Left cardiac atrium (tissue), 4 donors: ENCODE measurements at regions not wholly inside any gene's neighbourhood (a gene's known extent, or its start where the extent isn't known, plus 50 kb on each side); places are given as distances from the start of the nearest gene placed in this dataset.
A peak's percentile ranks its signal among the peaks of the same experiment; 100 is the strongest.

Source experiments
- ATAC-seq, 2 donors: fragments of 200-7000 bp; cut with Tn5 transposase; one replicate each; pipeline ENCODE4 v1.9.1; 2020; ENCODE audit warnings: mild to moderate bottlenecking in 2 of 2, moderate library complexity in 2 of 2
- DNase-seq: peaks from one replicate; pipeline ENCODE4 v3.0.0-alpha.2; 2020
- intact Hi-C, 2 donors: fragments of 100-400 bp; cut with DNase I; formaldehyde crosslinking; loops; one replicate each; pipeline versions ENCODE4 v1.14.1 to v1.15.1; 2022 to 2023
- donor health status: DM: no; HTN: yes; CAD: no.
- donor health status: DM: no; HTN: yes; CAD: no; lungs with severe emphysema.
- donor health status: DM: yes; HTN: yes; CAD: no.
- donor health status: Dilated cardiomyopathy.

- DNase-seq (no peak), ATAC-seq (no peak)
- intact Hi-C loops = no loop called here
These were observed 227.3 kb downstream of the POU4F1 start for GRCh38 chr13:78376033-78376432.

- intact Hi-C loops = no loop called here
- peak in 1 of 2 donors; percentile 53 for ATAC-seq
These were observed 230.8 kb downstream of the POU4F1 start for GRCh38 chr13:78372581-78372980.

GRCh38 chr13:78370231-78370630, 233.1 kb downstream of the POU4F1 start:
- intact Hi-C loops = no loop called here
- no peak for ATAC-seq

More at GRCh38 chr13:78372581-78372980, 230.8 kb downstream of the POU4F1 start:
- DNase-seq = no peak

GRCh38 chr13:78364711-78365110, 238.6 kb downstream of the POU4F1 start:
- no peak for DNase-seq
- ATAC-seq = no peak
- intact Hi-C loops = no loop called here

More at GRCh38 chr13:78370231-78370630, 233.1 kb downstream of the POU4F1 start:
- DNase-seq = no peak

- intact Hi-C loops = no loop called here
- ATAC-seq = no peak
These were observed 262.3 kb downstream of the POU4F1 start for GRCh38 chr13:78341032-78341431.

GRCh38 chr13:78339927-78340326, 263.4 kb downstream of the POU4F1 start:
- intact Hi-C loops = no loop called here
- ATAC-seq (no peak), DNase-seq (no peak)

More at GRCh38 chr13:78341032-78341431, 262.3 kb downstream of the POU4F1 start:
- DNase-seq = no peak

- intact Hi-C loops = no loop called here
- no peak for DNase-seq
- ATAC-seq = no peak
These were observed 269.3 kb downstream of the POU4F1 start for GRCh38 chr13:78334059-78334458.

GRCh38 chr13:78326633-78327032, 276.7 kb downstream of the POU4F1 start:
- ATAC-seq (no peak), DNase-seq (no peak)
- intact Hi-C loops = no loop called here

- no peak for DNase-seq
- ATAC-seq = no peak
- intact Hi-C loops = no loop called here
These were observed 277.8 kb downstream of the POU4F1 start for GRCh38 chr13:78325585-78325984.

GRCh38 chr13:78323848-78324247, 279.5 kb downstream of the POU4F1 start:
- DNase-seq (no peak), ATAC-seq (no peak)
- intact Hi-C loops = no loop called here

GRCh38 chr13:78323040-78323439, 280.3 kb downstream of the POU4F1 start:
- DNase-seq (no peak), ATAC-seq (no peak)
- intact Hi-C loops = no loop called here

GRCh38 chr13:78319101-78319627, 284.2 kb downstream of the POU4F1 start:
- DNase-seq (no peak), ATAC-seq (no peak)
- intact Hi-C loops = no loop called here

GRCh38 chr13:78317030-78317429, 286.3 kb downstream of the POU4F1 start:
- DNase-seq = no peak
- intact Hi-C loops = no loop called here
- no peak for ATAC-seq

- DNase-seq (no peak), ATAC-seq (no peak)
- intact Hi-C loops = no loop called here
These were observed 293.7 kb downstream of the POU4F1 start for GRCh38 chr13:78309497-78310180.

- no peak for DNase-seq
- intact Hi-C loops = no loop called here
- no peak for ATAC-seq
These were observed 296.7 kb downstream of the POU4F1 start for GRCh38 chr13:78306519-78307206.

GRCh38 chr13:78305171-78305570, 298.2 kb downstream of the POU4F1 start:
- intact Hi-C loops = no loop called here
- ATAC-seq (no peak), DNase-seq (no peak)

GRCh38 chr13:78299832-78300623, 303.3 kb downstream of the POU4F1 start:
- intact Hi-C loops = no loop called here
- no peak for ATAC-seq

GRCh38 chr13:78298657-78299056, 304.7 kb downstream of the POU4F1 start:
- ATAC-seq (no peak), DNase-seq (no peak)
- intact Hi-C loops = no loop called here

More at GRCh38 chr13:78299832-78300623, 303.3 kb downstream of the POU4F1 start:
- DNase-seq = no peak

GRCh38 chr13:78286748-78287147, 316.6 kb downstream of the POU4F1 start:
- ATAC-seq (no peak), DNase-seq (no peak)
- intact Hi-C loops = no loop called here

GRCh38 chr13:78265098-78265497, 338.3 kb downstream of the POU4F1 start:
- no peak for DNase-seq
- intact Hi-C loops = no loop called here

More at GRCh38 chr13:78265098-78265497, 338.3 kb downstream of the POU4F1 start:
- ATAC-seq = no peak
